PC-9 (cell line): ENCODE measurements at regions not wholly inside any gene's neighbourhood (a gene's known extent, or its start where the extent isn't known, plus 50 kb on each side); places are given as distances from the start of the nearest gene placed in this dataset.

Experiments used
- BruUV-seq: library from RNA; stranded (reverse); fragments of 400-500 nt; replicated peaks from 2 replicates; lab custom pipeline; 2021; lab: Mats Ljungman, UMichigan
- CTCF ChIA-PET: fragments of 300-600 bp; sonication (Branson Sonifier 250); formaldehyde crosslinking; loops from one replicate; lab custom pipeline; 2022; ENCODE audit warnings: antibody characterized with exemption; lab: Charles Lee
- POLR2A ChIA-PET: fragments of 300-600 bp; sonication (Branson Sonifier 250); formaldehyde crosslinking; loops from one replicate; lab custom pipeline; 2022; ENCODE audit warnings: antibody characterized with exemption; ENCODE audit not compliant: unreplicated experiment; lab: Charles Lee
- DNase-seq, 2 experiments: peaks; one replicate each; pipeline versions ENCODE4 v3.0.0 to v3.0.0-alpha.2; 2015 to 2022; ENCODE audit warnings: mixed read lengths in 1 of 2
- H2AFZ ChIP-seq: fragments of 200-600 bp; sonication (generic); 2 replicates; pipeline ENCODE4 v1.8.1; 2017; ENCODE audit warnings: antibody characterized with exemption
- H3F3A ChIP-seq: fragments of 200-600 bp; sonication (generic); 2 replicates; pipeline ENCODE4 v1.8.1; 2017; ENCODE audit warnings: antibody characterized with exemption, mild to moderate bottlenecking, low read depth; ENCODE audit not compliant: insufficient read depth
- H3K27ac ChIP-seq: fragments of 200-600 bp; sonication (generic); 2 replicates; pipeline ENCODE4 v1.6.1; 2016; ENCODE audit warnings: mixed run types
- H3K27me3 ChIP-seq: fragments of 200-600 bp; sonication (generic); 2 replicates; pipeline ENCODE4 v1.6.1; 2016; ENCODE audit warnings: low read depth, mixed run types; ENCODE audit not compliant: insufficient read depth
- H3K36me3 ChIP-seq: fragments of 200-600 bp; sonication (generic); 2 replicates; pipeline ENCODE4 v1.6.1; 2016; ENCODE audit warnings: low read depth, mixed run types
- H3K4me1 ChIP-seq: fragments of 200-600 bp; sonication (generic); replicated peaks from 2 replicates; pipeline ENCODE4 v1.6.1; 2016; ENCODE audit warnings: mixed run types; ENCODE audit not compliant: insufficient read depth
- H3K4me2 ChIP-seq: fragments of 200-600 bp; sonication (generic); 2 replicates; pipeline ENCODE4 v1.6.1; 2017; ENCODE audit warnings: mixed run types
- H3K4me3 ChIP-seq: fragments of 200-600 bp; sonication (generic); 2 replicates; pipeline ENCODE4 v1.6.1; 2016; ENCODE audit warnings: mixed run types
- H3K79me2 ChIP-seq: fragments of 200-600 bp; sonication (generic); 2 replicates; pipeline ENCODE4 v1.6.1; 2017; ENCODE audit warnings: low read depth, mixed run types
- H3K9me2 ChIP-seq: fragments of 200-600 bp; sonication (generic); 2 replicates; pipeline ENCODE4 v1.8.1; 2017; ENCODE audit warnings: mild to moderate bottlenecking; ENCODE audit not compliant: insufficient read depth
- H3K9me3 ChIP-seq: fragments of 200-600 bp; sonication (generic); 2 replicates; pipeline ENCODE4 v1.8.1; 2016; ENCODE audit warnings: low read depth; ENCODE audit not compliant: insufficient read depth
- H4K20me1 ChIP-seq: fragments of 200-600 bp; sonication (generic); 2 replicates; pipeline ENCODE4 v1.8.1; 2017; ENCODE audit not compliant: insufficient read depth
- EZH2 ChIP-seq: fragments of 200-600 bp; sonication (generic); IDR thresholded peaks from 2 replicates; pipeline ENCODE4 v1.8.0; 2017; ENCODE audit warnings: antibody characterized with exemption, low read depth
- intact Hi-C: fragments of 100-400 bp; cut with micrococcal nuclease; formaldehyde crosslinking; loops from one replicate; pipeline ENCODE4 v1.10.0; 2022; ENCODE audit not compliant: unreplicated experiment
- TF ChIP-seq, protein P1 (sequence below): fragments of 200-600 bp; sonication (generic); conservative IDR thresholded peaks from 2 replicates; pipeline ENCODE4 v1.6.1; 2017; ENCODE audit warnings: mixed run types, antibody characterized with exemption, mild to moderate bottlenecking, moderate library complexity

- no peaks in the 10 kb centered on the region for H3K9me2 ChIP-seq
- H3K36me3 ChIP-seq: no peaks in the 10 kb centered on the region
- no TSS peak for BruUV-seq
- H3K9me3 ChIP-seq: no peaks in the 10 kb centered on the region
- TF ChIP-seq, protein P1, sequence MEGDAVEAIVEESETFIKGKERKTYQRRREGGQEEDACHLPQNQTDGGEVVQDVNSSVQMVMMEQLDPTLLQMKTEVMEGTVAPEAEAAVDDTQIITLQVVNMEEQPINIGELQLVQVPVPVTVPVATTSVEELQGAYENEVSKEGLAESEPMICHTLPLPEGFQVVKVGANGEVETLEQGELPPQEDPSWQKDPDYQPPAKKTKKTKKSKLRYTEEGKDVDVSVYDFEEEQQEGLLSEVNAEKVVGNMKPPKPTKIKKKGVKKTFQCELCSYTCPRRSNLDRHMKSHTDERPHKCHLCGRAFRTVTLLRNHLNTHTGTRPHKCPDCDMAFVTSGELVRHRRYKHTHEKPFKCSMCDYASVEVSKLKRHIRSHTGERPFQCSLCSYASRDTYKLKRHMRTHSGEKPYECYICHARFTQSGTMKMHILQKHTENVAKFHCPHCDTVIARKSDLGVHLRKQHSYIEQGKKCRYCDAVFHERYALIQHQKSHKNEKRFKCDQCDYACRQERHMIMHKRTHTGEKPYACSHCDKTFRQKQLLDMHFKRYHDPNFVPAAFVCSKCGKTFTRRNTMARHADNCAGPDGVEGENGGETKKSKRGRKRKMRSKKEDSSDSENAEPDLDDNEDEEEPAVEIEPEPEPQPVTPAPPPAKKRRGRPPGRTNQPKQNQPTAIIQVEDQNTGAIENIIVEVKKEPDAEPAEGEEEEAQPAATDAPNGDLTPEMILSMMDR: no peak
- no peak for TF ChIP-seq EZH2
- no peak overlapping the region for H2AFZ ChIP-seq
- H3K27ac ChIP-seq: no peak overlapping the region
- H3F3A ChIP-seq: no peaks in the 10 kb centered on the region
- no peak for DNase-seq
- no peak overlapping the region for H3K4me3 ChIP-seq
- H3K4me2 ChIP-seq: no peak overlapping the region
- no peaks in the 10 kb centered on the region for H4K20me1 ChIP-seq
- ChIA-PET POLR2A (no interaction called here), CTCF (no interaction called here)
- H3K4me1 ChIP-seq: no peaks in the 10 kb centered on the region
- intact Hi-C loops: no loop called here
- no peaks in the 10 kb centered on the region for H3K27me3 ChIP-seq
- no peaks in the 10 kb centered on the region for H3K79me2 ChIP-seq
Measured at GRCh38 chr1:82586473-82586872, 785.7 kb downstream of the ADGRL2 start.

- no peaks in the 10 kb centered on the region for H3F3A ChIP-seq
- H3K4me3 ChIP-seq: no peak overlapping the region
- no peak overlapping the region for H3K27ac ChIP-seq
- H3K4me1 ChIP-seq: no peaks in the 10 kb centered on the region
- no peaks in the 10 kb centered on the region for H4K20me1 ChIP-seq
- H3K4me2 ChIP-seq: no peak overlapping the region
- no peak for TF ChIP-seq EZH2
- TF ChIP-seq, protein P1: no peak
- H2AFZ ChIP-seq: no peak overlapping the region
- no peaks in the 10 kb centered on the region for H3K79me2 ChIP-seq
- H3K27me3 ChIP-seq: no peaks in the 10 kb centered on the region
- ChIA-PET POLR2A (no interaction called here), CTCF (no interaction called here)
- no peak for DNase-seq
- no peaks in the 10 kb centered on the region for H3K36me3 ChIP-seq
- intact Hi-C loops: no loop called here
- no TSS peak for BruUV-seq
- H3K9me3 ChIP-seq: no peaks in the 10 kb centered on the region
- H3K9me2 ChIP-seq: no peaks in the 10 kb centered on the region
Measured at GRCh38 chr1:82582347-82582746, 781.6 kb downstream of the ADGRL2 start.

DNA sequence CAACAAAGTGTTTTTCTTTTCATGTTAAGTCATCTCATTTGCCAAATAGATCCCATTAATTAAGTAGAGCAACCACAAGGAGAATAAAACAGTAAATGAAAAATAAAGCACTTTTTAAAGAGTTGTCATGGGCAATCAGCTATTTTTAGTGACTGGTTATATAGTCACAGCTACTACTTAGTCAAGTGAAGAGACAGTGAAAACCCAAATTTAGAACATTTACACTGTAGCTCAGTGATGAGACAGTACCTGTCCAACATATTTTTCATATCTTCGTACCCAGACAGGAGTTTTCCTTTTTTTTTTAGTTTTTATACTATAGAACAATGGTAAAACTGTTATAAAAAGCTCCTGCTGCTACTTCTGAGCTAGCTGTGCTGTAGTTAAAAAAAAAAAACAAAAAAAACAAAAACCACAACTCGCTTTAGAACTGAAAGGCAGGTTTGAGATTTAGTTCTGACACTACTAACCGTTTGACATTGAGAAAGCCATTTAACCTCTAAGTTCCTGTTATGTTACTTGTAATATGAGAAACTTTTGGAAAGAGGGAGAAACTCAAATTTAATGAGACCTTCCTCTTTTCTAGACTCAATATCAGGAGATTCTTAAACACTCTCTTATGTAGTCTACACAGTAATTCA is 777.5 kb downstream of the ADGRL2 start:
- CTCF ChIA-PET: no interaction called here
- no peak for TF ChIP-seq EZH2
- TF ChIP-seq, protein P1: no peak
- POLR2A ChIA-PET: no interaction called here
- intact Hi-C loops: no loop called here
- Histone ChIP-seq H3K4me3 (no peak overlapping the region), H3K36me3 (no peaks in the 10 kb centered on the region), H4K20me1 (no peaks in the 10 kb centered on the region), H3K27ac (no peak overlapping the region), H3K4me1 (no peaks in the 10 kb centered on the region), H2AFZ (no peak overlapping the region), H3K9me3 (no peaks in the 10 kb centered on the region), H3K4me2 (no peak overlapping the region), H3K79me2 (no peaks in the 10 kb centered on the region), H3F3A (no peaks in the 10 kb centered on the region; the same call in 1 of the 2 replicates), H3K27me3 (no peaks in the 10 kb centered on the region), H3K9me2 (no peaks in the 10 kb centered on the region)
- no peak for DNase-seq
- BruUV-seq: no TSS peak
